ENCODE measurements at regions not wholly inside any gene's neighbourhood (a gene's known extent, or its start where the extent isn't known, plus 50 kb on each side); places are given as distances from the start of the nearest gene placed in this dataset.

- TF ChIP-seq CTCF (IDR thresholded peaks at IDR 0.05) = no peak
- TF ChIP-seq POLR2A (IDR thresholded peaks at IDR 0.05) = no peak
Measured at GRCh38 chr16:65988024-65988595, 378.4 kb upstream of the CDH5 start.

All from uterus (tissue), 2 donors.